Upper lobe of left lung (tissue), 4 donors: ENCODE measurements at regions not wholly inside any gene's neighbourhood (a gene's known extent, or its start where the extent isn't known, plus 50 kb on each side); places are given as distances from the start of the nearest gene placed in this dataset.

Experiments used
- EP300 ChIP-seq, 4 donors: sonication (generic); formaldehyde crosslinking; IDR thresholded peaks; one replicate each; pipeline ENCODE4 v1.5.1; 2017; ENCODE audit warnings: antibody characterized with exemption in 4 of 4, control low read depth in 2 of 4
- POLR2A ChIP-seq, 4 donors: fragments of 450-650 bp; IDR thresholded peaks; one replicate each; pipeline ENCODE4 v1.5.1; 2016 to 2017; ENCODE audit warnings: antibody characterized with exemption in 4 of 4, mild to moderate bottlenecking in 2 of 4
- TF ChIP-seq, protein P1 (sequence below), 6 experiments: fragments of 450-650 bp in 4 of 6; fragments of 200-600 bp in 2 of 6; sonication (generic) in 2 of 6; IDR thresholded peaks; one replicate each; pipeline ENCODE4 v1.5.1; 2016 to 2019; ENCODE audit warnings: antibody characterized with exemption in 6 of 6

- TF ChIP-seq, protein P1, sequence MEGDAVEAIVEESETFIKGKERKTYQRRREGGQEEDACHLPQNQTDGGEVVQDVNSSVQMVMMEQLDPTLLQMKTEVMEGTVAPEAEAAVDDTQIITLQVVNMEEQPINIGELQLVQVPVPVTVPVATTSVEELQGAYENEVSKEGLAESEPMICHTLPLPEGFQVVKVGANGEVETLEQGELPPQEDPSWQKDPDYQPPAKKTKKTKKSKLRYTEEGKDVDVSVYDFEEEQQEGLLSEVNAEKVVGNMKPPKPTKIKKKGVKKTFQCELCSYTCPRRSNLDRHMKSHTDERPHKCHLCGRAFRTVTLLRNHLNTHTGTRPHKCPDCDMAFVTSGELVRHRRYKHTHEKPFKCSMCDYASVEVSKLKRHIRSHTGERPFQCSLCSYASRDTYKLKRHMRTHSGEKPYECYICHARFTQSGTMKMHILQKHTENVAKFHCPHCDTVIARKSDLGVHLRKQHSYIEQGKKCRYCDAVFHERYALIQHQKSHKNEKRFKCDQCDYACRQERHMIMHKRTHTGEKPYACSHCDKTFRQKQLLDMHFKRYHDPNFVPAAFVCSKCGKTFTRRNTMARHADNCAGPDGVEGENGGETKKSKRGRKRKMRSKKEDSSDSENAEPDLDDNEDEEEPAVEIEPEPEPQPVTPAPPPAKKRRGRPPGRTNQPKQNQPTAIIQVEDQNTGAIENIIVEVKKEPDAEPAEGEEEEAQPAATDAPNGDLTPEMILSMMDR (IDR thresholded peaks at IDR 0.05) = no peak
- TF ChIP-seq EP300 (IDR thresholded peaks at IDR 0.05) (no peak), POLR2A (IDR thresholded peaks at IDR 0.05) (no peak)
Observed at GRCh38 chr22:19645391-19645790, 68.9 kb upstream of the SEPTIN5 start.
